K562 (cell line): ENCODE measurements at regions not wholly inside any gene's neighbourhood (a gene's known extent, or its start where the extent isn't known, plus 50 kb on each side); places are given as distances from the start of the nearest gene placed in this dataset.

Source experiments
- BCOR ChIP-seq: fragments of 450-650 bp; IDR thresholded peaks from 2 replicates; pipeline ENCODE4 v1.6.1; 2016
- BMI1 ChIP-seq: fragments of 150-350 bp; IDR thresholded peaks from 2 replicates; pipeline ENCODE4 v1.6.1; 2014; ENCODE audit warnings: low read length
- CBX1 ChIP-seq: sonication (generic); IDR thresholded peaks from 2 replicates; pipeline ENCODE4 v1.6.1; 2016; ENCODE audit warnings: antibody characterized with exemption, low read depth, mild to moderate bottlenecking
- CC2D1A ChIP-seq: fragments of 450-650 bp; IDR thresholded peaks from 2 replicates; pipeline ENCODE4 v1.6.1; 2017; ENCODE audit warnings: mild to moderate bottlenecking
- FOXA1 ChIP-seq: fragments of 450-650 bp; IDR thresholded peaks from 2 replicates; pipeline ENCODE4 v1.6.1; 2016; ENCODE audit warnings: mild to moderate bottlenecking, borderline replicate concordance
- FOXJ2 ChIP-seq: fragments of 200-800 bp; sonication (Bioruptor generic); IDR thresholded peaks from 2 replicates; pipeline ENCODE4 v1.6.1; 2016; ENCODE audit warnings: missing genetic modification characterization, missing compliant biosample characterization
- KAT8 ChIP-seq: fragments of 450-650 bp; IDR thresholded peaks from 2 replicates; pipeline ENCODE4 v1.6.1; 2016; ENCODE audit warnings: low read depth, mild to moderate bottlenecking
- KDM4B ChIP-seq, 2 experiments: fragments of 450-650 bp in 1 of 2; sonication (generic) in 1 of 2; IDR thresholded peaks; 2 replicates each; pipeline ENCODE4 v1.6.1; 2016 to 2017; ENCODE audit warnings: borderline replicate concordance in 2 of 2, antibody characterized with exemption in 1 of 2, low read depth in 1 of 2, mild to moderate bottlenecking in 1 of 2
- MAFK ChIP-seq: IDR thresholded peaks from 2 replicates; pipeline ENCODE4 v1.6.1; 2011; ENCODE audit warnings: low read length, improper control_type of control experiment
- NFE2L1 ChIP-seq: fragments of 450-650 bp; IDR thresholded peaks from 2 replicates; pipeline ENCODE4 v1.6.1; 2016; ENCODE audit warnings: missing genetic modification characterization, low read depth, mild to moderate bottlenecking, missing compliant biosample characterization, moderate library complexity, borderline replicate concordance
- NR4A1 ChIP-seq, 2 experiments: fragments of 250-450 bp in 1 of 2; fragments of 450-650 bp in 1 of 2; sonication (Bioruptor Pico) in 1 of 2; IDR thresholded peaks; 2 replicates each; pipeline versions ENCODE4 v1.4.0 to v1.6.1; 2016 to 2020; ENCODE audit warnings: mild to moderate bottlenecking in 2 of 2, missing compliant biosample characterization in 1 of 2, missing genetic modification characterization in 1 of 2, moderate library complexity in 1 of 2
- PURB ChIP-seq: sonication (generic); formaldehyde crosslinking; IDR thresholded peaks from 2 replicates; pipeline ENCODE4 v1.9.0; 2021; ENCODE audit warnings: low read depth, mild to moderate bottlenecking, missing genetic modification reagents
- SAFB ChIP-seq: fragments of 200-400 bp; formaldehyde crosslinking; IDR thresholded peaks from 2 replicates; pipeline ENCODE4 v1.6.1; 2017; ENCODE audit warnings: low read depth, low read length, borderline replicate concordance
- SMARCA5 ChIP-seq: fragments of 450-650 bp; IDR thresholded peaks from 2 replicates; pipeline ENCODE4 v1.6.1; 2016
- SMARCE1 ChIP-seq: fragments of 450-650 bp; IDR thresholded peaks from 2 replicates; pipeline ENCODE4 v1.7.1; 2016; ENCODE audit warnings: mild to moderate bottlenecking
- TEAD1 ChIP-seq, 2 experiments: fragments of 450-650 bp in 1 of 2; sonication (generic) in 1 of 2; formaldehyde crosslinking; IDR thresholded peaks; 2 replicates each; pipeline versions ENCODE4 v1.4.0 to v1.8.0; 2020 to 2022; ENCODE audit warnings: mild to moderate bottlenecking in 2 of 2, missing genetic modification reagents in 1 of 2
- U2AF2 ChIP-seq: fragments of 200-400 bp; formaldehyde crosslinking; optimal IDR thresholded peaks from 2 replicates; pipeline ENCODE3; 2017; ENCODE audit warnings: low read depth, mild to moderate bottlenecking, low read length
- WHSC1 ChIP-seq: IDR thresholded peaks from one replicate; pipeline ENCODE4 v1.6.1; 2012; ENCODE audit warnings: low read length, control low read depth, inconsistent platforms
- XRCC3 ChIP-seq: fragments of 450-650 bp; IDR thresholded peaks from 2 replicates; pipeline ENCODE4 v1.6.1; 2017; ENCODE audit warnings: mild to moderate bottlenecking, moderate library complexity
- ZNF239 ChIP-seq: fragments of 250-450 bp; sonication (Bioruptor Pico); IDR thresholded peaks from 2 replicates; pipeline ENCODE4 v1.4.0; 2020; ENCODE audit warnings: mild to moderate bottlenecking
- ZNF3 ChIP-seq: fragments of 250-450 bp; sonication (Bioruptor Pico); IDR thresholded peaks from 2 replicates; pipeline ENCODE4 v1.5.0; 2021; ENCODE audit warnings: mild to moderate bottlenecking, moderate library complexity
- ZNF384 ChIP-seq: IDR thresholded peaks from 2 replicates; pipeline ENCODE4 v1.6.1; 2012; ENCODE audit warnings: low read depth, low read length, improper control_type of control experiment
- TF ChIP-seq, protein P1 (sequence below): fragments of 250-450 bp; sonication (Bioruptor Pico); IDR thresholded peaks from 2 replicates; pipeline ENCODE4 v1.8.0; 2022; ENCODE audit warnings: moderate library complexity, mild to moderate bottlenecking, inconsistent platforms
- TF ChIP-seq, protein P2 (sequence below): sonication (generic); formaldehyde crosslinking; IDR thresholded peaks from 2 replicates; pipeline ENCODE4 v1.8.0; 2022; ENCODE audit warnings: missing genetic modification reagents, mild to moderate bottlenecking, borderline replicate concordance
- TF ChIP-seq, protein P3 (sequence below): fragments of 250-450 bp; sonication (Bioruptor Pico); IDR thresholded peaks from 2 replicates; pipeline ENCODE4 v1.5.0; 2020; ENCODE audit warnings: mild to moderate bottlenecking
- TF ChIP-seq, protein P4 (sequence below): fragments of 250-450 bp; sonication (Bioruptor Pico); IDR thresholded peaks from 2 replicates; pipeline ENCODE4 v1.4.0; 2020; ENCODE audit warnings: borderline replicate concordance

GRCh38 chr12:116385486-116386217 lies 108.2 kb upstream of the MED13L start (continued):
- TF ChIP-seq, protein P1, sequence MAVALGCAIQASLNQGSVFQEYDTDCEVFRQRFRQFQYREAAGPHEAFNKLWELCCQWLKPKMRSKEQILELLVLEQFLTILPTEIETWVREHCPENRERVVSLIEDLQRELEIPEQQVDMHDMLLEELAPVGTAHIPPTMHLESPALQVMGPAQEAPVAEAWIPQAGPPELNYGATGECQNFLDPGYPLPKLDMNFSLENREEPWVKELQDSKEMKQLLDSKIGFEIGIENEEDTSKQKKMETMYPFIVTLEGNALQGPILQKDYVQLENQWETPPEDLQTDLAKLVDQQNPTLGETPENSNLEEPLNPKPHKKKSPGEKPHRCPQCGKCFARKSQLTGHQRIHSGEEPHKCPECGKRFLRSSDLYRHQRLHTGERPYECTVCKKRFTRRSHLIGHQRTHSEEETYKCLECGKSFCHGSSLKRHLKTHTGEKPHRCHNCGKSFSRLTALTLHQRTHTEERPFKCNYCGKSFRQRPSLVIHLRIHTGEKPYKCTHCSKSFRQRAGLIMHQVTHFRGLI: no peak
- TF ChIP-seq, protein P2, sequence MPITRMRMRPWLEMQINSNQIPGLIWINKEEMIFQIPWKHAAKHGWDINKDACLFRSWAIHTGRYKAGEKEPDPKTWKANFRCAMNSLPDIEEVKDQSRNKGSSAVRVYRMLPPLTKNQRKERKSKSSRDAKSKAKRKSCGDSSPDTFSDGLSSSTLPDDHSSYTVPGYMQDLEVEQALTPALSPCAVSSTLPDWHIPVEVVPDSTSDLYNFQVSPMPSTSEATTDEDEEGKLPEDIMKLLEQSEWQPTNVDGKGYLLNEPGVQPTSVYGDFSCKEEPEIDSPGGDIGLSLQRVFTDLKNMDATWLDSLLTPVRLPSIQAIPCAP: no peak
- TF ChIP-seq XRCC3: no peak
- TF ChIP-seq KAT8: no peak
- TF ChIP-seq NFE2L1 (tag): no peak
- TF ChIP-seq FOXJ2 (tag): no peak; the same call in 1 of the 2 replicates
- no peak for TF ChIP-seq SMARCA5
- no peak for TF ChIP-seq ZNF3 (CRISPR knock-in tag)
- TF ChIP-seq CC2D1A: peak; percentile 90
- TF ChIP-seq, protein P3, sequence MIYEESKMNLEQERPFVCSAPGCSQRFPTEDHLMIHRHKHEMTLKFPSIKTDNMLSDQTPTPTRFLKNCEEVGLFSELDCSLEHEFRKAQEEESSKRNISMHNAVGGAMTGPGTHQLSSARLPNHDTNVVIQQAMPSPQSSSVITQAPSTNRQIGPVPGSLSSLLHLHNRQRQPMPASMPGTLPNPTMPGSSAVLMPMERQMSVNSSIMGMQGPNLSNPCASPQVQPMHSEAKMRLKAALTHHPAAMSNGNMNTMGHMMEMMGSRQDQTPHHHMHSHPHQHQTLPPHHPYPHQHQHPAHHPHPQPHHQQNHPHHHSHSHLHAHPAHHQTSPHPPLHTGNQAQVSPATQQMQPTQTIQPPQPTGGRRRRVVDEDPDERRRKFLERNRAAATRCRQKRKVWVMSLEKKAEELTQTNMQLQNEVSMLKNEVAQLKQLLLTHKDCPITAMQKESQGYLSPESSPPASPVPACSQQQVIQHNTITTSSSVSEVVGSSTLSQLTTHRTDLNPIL (CRISPR knock-in tag): no peak
- TF ChIP-seq KDM4B (IDR thresholded peaks at IDR 0.05; ENCODE audit: borderline replicate concordance in 2 of 2, low read depth in 1 of 2): no peak
- TF ChIP-seq BCOR: no peak
- no peak for TF ChIP-seq U2AF2
- TF ChIP-seq ZNF384: no peak
- TF ChIP-seq SAFB: no peak
- peak; percentile 88 for TF ChIP-seq SMARCE1
- TF ChIP-seq CBX1: no peak; the same call in 1 of the 2 replicates
- no peak for TF ChIP-seq WHSC1
- peak; percentile 53; the same call in 1 of the 2 replicates for TF ChIP-seq ZNF239
- no peak for TF ChIP-seq PURB (CRISPR knock-in tag)
- 0 out of 2 replicates have a peak, but pooled peaks have one; percentile 12 for TF ChIP-seq MAFK
- TF ChIP-seq TEAD1 (CRISPR knock-in tag; IDR thresholded peaks at IDR 0.05): 0 out of 4 replicates have a peak, but pooled peaks of 1 of the 2 experiments have one; percentile 33
- TF ChIP-seq, protein P4, sequence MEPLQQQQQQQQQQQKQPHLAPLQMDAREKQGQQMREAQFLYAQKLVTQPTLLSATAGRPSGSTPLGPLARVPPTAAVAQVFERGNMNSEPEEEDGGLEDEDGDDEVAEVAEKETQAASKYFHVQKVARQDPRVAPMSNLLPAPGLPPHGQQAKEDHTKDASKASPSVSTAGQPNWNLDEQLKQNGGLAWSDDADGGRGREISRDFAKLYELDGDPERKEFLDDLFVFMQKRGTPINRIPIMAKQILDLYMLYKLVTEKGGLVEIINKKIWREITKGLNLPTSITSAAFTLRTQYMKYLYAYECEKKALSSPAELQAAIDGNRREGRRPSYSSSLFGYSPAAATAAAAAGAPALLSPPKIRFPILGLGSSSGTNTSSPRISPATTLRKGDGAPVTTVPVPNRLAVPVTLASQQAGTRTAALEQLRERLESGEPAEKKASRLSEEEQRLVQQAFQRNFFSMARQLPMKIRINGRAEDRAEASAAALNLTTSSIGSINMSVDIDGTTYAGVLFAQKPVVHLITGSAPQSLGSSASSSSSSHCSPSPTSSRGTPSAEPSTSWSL (CRISPR knock-in tag): no peak
- TF ChIP-seq FOXA1: no peak
- no peak for TF ChIP-seq NR4A1 (CRISPR knock-in tag; IDR thresholded peaks at IDR 0.05)
- TF ChIP-seq NR4A1 (tag; IDR thresholded peaks at IDR 0.05): peak; percentile 76
- TF ChIP-seq BMI1: no peak
